PC-9 (cell line): ENCODE measurements at regions not wholly inside any gene's neighbourhood (a gene's known extent, or its start where the extent isn't known, plus 50 kb on each side); places are given as distances from the start of the nearest gene placed in this dataset.

Experiments
- CTCF ChIP-seq: fragments of 200-600 bp; sonication (generic); conservative IDR thresholded peaks from 2 replicates; pipeline ENCODE4 v1.6.1; 2017; ENCODE audit warnings: mixed run types, antibody characterized with exemption, mild to moderate bottlenecking, moderate library complexity
- EZH2 ChIP-seq: fragments of 200-600 bp; sonication (generic); IDR thresholded peaks from 2 replicates; pipeline ENCODE4 v1.8.0; 2017; ENCODE audit warnings: antibody characterized with exemption, low read depth

DNA sequence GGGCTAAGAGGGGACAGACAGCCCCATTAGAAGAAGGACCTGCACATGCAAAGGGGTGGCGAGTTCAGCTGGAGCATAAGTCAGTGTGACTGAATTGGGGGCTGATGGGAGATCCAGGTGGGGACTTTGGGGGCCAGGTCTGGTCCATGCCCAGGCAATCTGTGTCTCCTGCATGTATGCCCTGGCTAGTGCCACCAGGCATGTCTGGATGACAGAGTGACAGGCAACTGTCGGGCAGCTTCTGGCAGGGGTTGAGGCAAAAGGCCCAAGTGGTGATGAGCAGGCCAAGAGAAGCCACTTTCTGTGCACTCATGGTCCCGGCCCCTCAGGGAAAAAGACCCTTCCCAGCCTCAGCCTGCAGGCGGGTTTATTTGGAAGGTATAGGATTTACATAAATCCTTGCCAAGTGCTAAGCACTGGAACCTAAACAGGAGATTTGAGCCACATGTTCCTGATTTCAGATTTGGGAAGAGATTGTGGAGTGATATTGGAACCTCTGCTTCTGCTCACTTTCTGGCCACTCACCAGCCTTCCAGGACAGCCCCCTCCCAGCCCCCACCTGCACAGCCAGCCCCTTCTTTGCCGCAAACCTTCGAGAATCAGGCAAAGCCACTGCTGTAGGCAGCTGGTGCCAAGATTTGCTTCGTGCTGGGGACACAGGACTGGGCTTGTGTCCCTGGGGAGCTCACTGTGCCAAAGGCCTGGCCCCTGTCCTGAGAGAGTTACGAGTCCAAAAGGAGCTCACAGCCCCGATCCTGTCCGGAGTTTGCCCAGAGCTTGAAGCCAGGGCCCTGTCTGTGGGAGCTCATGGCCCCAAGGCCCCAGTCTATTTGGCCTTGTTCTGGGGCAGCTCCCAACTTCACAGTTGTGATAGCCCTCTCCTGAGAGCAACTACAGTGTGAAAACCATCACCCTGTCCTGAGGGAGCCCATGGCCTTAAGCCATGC lies 232.5 kb upstream of the RTL1 start:
- TF ChIP-seq CTCF (no peak), EZH2 (no peak)
